ENCODE measurements at regions not wholly inside any gene's neighbourhood (a gene's known extent, or its start where the extent isn't known, plus 50 kb on each side); places are given as distances from the start of the nearest gene placed in this dataset.

GRCh38 chr6:148247386-148248063 lies 95.1 kb upstream of the SASH1 start:
- DNase-seq (ENCODE audit: low spot score): no peak

GRCh38 chr6:148249160-148249559 lies 93.5 kb upstream of the SASH1 start:
- DNase-seq (ENCODE audit: low spot score): no peak

- no peak for DNase-seq (ENCODE audit: low spot score)
Observed at GRCh38 chr6:148249679-148250375, 92.8 kb upstream of the SASH1 start.

GRCh38 chr6:148250975-148251685 lies 91.5 kb upstream of the SASH1 start:
- no peak for DNase-seq (ENCODE audit: low spot score)

- no peak for DNase-seq (ENCODE audit: low spot score)
Observed at GRCh38 chr6:148251891-148252290, 90.7 kb upstream of the SASH1 start.

GRCh38 chr6:148257810-148258209 lies 84.8 kb upstream of the SASH1 start:
- DNase-seq (ENCODE audit: low spot score): no peak

GRCh38 chr6:148258868-148259267 lies 83.8 kb upstream of the SASH1 start:
- DNase-seq (ENCODE audit: low spot score): no peak

GRCh38 chr6:148261470-148261869 lies 81.2 kb upstream of the SASH1 start:
- no peak for DNase-seq (ENCODE audit: low spot score)

- DNase-seq (ENCODE audit: low spot score): no peak
Observed at GRCh38 chr6:148263010-148263409, 79.6 kb upstream of the SASH1 start.

GRCh38 chr6:148263961-148264360 lies 78.7 kb upstream of the SASH1 start:
- no peak for DNase-seq (ENCODE audit: low spot score)

GRCh38 chr6:148265054-148265453 lies 77.6 kb upstream of the SASH1 start:
- no peak for DNase-seq (ENCODE audit: low spot score)

GRCh38 chr6:148269386-148269785 lies 73.3 kb upstream of the SASH1 start:
- DNase-seq (ENCODE audit: low spot score): no peak

- no peak for DNase-seq (ENCODE audit: low spot score)
Observed at GRCh38 chr6:148271711-148272439, 70.8 kb upstream of the SASH1 start.

- DNase-seq (ENCODE audit: low spot score): no peak
Observed at GRCh38 chr6:148272597-148272996, 70.0 kb upstream of the SASH1 start.

GRCh38 chr6:148273962-148274752 lies 68.5 kb upstream of the SASH1 start:
- DNase-seq (ENCODE audit: low spot score): no peak

GRCh38 chr6:148274809-148275208 lies 67.8 kb upstream of the SASH1 start:
- no peak for DNase-seq (ENCODE audit: low spot score)

- no peak for DNase-seq (ENCODE audit: low spot score)
Observed at GRCh38 chr6:148285205-148285604, 57.4 kb upstream of the SASH1 start.

- DNase-seq (ENCODE audit: low spot score): no peak
Observed at GRCh38 chr6:148286563-148286962, 56.1 kb upstream of the SASH1 start.

GRCh38 chr6:148287623-148288333 lies 54.9 kb upstream of the SASH1 start:
- no peak for DNase-seq (ENCODE audit: low spot score)

- no peak for DNase-seq (ENCODE audit: low spot score)
Observed at GRCh38 chr6:148288541-148288940, 54.1 kb upstream of the SASH1 start.

GRCh38 chr6:148289153-148289552 lies 53.5 kb upstream of the SASH1 start:
- no peak for DNase-seq (ENCODE audit: low spot score)

All from ecto neural progenitor cell (in vitro differentiated cells).